ENCODE measurements at regions not wholly inside any gene's neighbourhood (a gene's known extent, or its start where the extent isn't known, plus 50 kb on each side); places are given as distances from the start of the nearest gene placed in this dataset.

- TF ChIP-seq, protein P1, sequence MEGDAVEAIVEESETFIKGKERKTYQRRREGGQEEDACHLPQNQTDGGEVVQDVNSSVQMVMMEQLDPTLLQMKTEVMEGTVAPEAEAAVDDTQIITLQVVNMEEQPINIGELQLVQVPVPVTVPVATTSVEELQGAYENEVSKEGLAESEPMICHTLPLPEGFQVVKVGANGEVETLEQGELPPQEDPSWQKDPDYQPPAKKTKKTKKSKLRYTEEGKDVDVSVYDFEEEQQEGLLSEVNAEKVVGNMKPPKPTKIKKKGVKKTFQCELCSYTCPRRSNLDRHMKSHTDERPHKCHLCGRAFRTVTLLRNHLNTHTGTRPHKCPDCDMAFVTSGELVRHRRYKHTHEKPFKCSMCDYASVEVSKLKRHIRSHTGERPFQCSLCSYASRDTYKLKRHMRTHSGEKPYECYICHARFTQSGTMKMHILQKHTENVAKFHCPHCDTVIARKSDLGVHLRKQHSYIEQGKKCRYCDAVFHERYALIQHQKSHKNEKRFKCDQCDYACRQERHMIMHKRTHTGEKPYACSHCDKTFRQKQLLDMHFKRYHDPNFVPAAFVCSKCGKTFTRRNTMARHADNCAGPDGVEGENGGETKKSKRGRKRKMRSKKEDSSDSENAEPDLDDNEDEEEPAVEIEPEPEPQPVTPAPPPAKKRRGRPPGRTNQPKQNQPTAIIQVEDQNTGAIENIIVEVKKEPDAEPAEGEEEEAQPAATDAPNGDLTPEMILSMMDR (IDR thresholded peaks at IDR 0.05) = no peak
Measured at GRCh38 chrX:16429406-16429805, 220.6 kb upstream of the S100G start.

DNA sequence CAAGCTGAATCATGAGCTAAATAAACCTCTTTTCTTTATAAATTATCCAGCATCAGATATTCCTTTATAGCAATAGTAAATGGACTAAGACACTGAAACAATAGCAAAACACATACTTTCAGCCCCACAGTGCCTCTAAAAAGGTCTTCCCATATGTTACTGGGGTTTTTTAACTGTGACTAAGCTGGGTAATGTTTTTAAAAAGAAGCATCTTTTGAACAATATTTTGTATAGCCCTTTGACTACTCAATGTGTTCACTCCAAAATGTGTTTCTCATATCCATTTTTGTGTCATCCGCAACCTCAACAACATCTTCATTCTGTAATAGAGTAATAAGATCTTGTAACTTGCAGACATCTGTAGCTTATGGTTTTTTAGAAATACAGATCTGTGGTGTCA lies 218.7 kb upstream of the S100G start:
- TF ChIP-seq, protein P1 (IDR thresholded peaks at IDR 0.05) = no peak

GRCh38 chrX:16433021-16433420 lies 216.9 kb upstream of the S100G start:
- TF ChIP-seq, protein P1 (IDR thresholded peaks at IDR 0.05) = no peak

DNA sequence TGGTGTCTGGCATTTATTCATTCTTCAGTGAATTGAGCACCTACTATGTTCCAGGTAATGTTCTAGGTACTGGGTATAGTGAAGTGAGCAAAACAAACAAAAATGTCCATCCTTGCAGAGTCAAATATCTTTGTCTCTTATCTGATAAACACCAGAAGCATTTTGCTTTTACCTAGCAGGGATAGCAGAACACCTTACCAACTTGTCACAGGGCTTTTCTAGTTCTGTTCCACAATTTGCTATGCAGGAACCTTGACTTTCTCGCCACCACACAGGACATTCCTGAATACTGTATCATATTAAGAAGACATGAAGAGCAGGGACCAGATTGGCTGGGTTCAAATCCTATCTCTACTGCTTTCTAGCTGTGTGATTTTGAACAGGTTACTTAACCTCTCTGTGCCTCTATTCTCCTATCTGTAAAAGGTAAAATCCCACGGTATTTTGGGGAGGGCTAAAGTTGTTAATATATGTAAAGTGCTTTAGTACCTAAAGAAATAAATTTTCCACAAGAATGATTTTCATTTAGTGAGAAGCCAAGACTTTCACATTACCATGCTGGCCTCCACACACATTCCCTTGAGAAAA lies 214.5 kb upstream of the S100G start:
- TF ChIP-seq, protein P1 (IDR thresholded peaks at IDR 0.05) = no peak

DNA sequence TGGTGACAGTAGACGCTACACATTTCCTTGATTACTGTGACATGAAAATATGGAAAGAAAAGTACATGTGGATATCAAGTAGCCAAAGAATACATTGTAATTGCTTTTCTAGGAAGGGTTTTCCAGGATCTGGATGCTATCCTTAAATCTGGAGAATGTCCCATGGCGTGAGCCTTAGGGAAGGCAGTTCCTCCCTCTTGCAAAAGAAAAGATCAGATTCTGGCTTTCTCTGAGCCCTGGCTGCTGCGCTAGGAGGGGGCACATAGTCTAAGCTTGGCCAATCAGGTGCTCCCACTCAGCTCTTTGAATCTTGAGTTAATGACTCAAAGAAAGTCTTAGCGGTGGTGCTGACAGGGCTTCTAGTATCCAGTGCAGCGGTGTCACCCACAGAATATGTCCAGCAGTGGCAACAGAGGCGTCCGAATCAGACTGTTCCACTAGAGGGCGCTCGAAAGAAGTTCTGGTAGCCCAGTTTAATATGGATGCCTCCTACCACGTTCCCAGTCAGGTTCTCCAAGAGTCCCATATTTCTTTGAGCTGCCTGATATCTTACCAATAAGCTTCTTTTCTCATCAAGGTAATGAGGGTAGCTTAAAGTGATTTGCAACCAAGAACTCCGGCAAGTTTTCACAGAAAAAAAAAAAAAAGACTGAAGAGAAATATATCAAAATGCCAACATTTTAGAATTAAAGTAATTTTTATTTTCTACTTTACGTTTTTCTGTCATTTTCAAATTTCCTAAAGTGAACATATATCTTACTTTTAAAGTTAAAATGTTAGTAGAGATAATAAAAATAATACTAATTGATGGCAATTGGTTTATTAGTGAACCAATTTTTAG lies 213.4 kb upstream of the S100G start:
- TF ChIP-seq, protein P1 (IDR thresholded peaks at IDR 0.05) = peak; percentile 54

DNA sequence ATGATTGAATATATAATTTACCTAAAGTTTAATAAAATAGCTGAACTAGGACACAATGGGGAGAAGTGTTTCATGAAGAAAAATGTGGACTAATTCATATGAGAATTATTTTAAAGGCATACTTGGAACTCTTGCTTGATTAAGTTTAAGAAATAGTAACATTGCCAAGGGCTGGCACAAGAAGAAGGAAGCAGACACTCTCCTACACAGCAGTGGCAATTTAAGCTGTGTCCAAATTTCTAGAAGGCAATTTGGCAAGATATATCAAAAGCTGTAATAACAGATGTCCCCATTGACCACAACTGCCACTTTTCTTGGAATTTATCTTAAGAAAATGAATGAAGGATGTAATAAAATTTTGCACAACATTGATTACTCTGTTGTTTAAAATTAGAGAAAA lies 209.5 kb upstream of the S100G start:
- TF ChIP-seq, protein P1 (IDR thresholded peaks at IDR 0.05) = no peak

DNA sequence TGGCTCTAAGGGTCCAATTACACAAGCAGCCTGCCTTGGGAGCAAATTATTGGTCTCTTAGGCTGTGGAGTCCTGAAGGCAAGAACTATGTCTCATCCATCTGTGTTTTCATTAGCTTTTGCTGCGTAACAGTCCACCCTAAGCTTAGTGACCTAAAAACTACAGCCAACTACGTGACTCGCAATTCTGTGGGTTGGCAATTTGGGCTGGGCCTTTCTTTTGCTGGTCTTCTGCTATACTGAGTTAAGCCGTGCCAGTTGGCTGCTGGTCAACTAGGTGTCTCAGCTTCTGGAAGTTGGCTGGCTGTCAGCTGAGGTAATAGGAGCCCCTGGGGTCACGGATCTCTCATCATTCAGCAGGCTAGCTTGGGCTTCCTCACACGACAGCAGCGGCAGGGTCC lies 205.6 kb upstream of the S100G start:
- TF ChIP-seq, protein P1 (IDR thresholded peaks at IDR 0.05) = no peak

Data from LNCAP (cell line).